ENCODE measurements at regions not wholly inside any gene's neighbourhood (a gene's known extent, or its start where the extent isn't known, plus 50 kb on each side); places are given as distances from the start of the nearest gene placed in this dataset.

DNA sequence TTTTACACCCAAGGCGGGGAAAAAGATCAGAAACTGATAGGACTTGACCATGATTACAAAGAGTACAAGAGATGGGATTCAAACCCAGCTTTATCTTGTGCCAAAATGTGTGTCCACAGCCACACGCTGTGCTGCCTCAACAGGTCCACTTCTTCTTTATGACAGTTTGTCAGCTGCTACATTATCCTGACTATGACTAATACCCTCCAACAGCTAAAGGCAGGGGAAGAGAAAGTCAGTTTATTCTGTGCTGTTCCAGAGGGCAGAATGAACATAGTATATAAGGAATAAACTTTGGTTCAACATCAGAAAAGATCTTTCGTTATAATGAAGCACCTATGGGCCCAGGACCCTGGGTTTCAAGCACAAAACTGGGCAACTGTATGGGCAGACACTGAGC is 668.2 kb upstream of the TENM4 start:
- intact Hi-C loops (cut with DNase I) = no loop called here
- Histone ChIP-seq H3K9ac (ENCODE audit: low read length in 3 of 3) (no peak overlapping the region), H3K9me3 (ENCODE audit: control insufficient read depth in 2 of 3, insufficient read depth in 1 of 3, low read length in 3 of 3) (no peaks in the 10 kb centered on the region), H3K27me3 (ENCODE audit: control insufficient read depth, insufficient read depth, low read length) (no peaks in the 10 kb centered on the region), H3K36me3 (ENCODE audit: control insufficient read depth in 2 of 3, insufficient read depth in 3 of 3, low read length in 3 of 3) (no peaks in the 10 kb centered on the region), H3K27ac (ENCODE audit: low read depth in 2 of 2, low read length in 2 of 2) (no peak overlapping the region), H3K4me1 (ENCODE audit: control insufficient read depth in 2 of 3, insufficient read depth in 2 of 3, low read depth in 1 of 3, low read length in 3 of 3) (peaks cover 0 to 3% (median 2%) of the 10 kb centered on the region in 3 donors), H3K4me3 (ENCODE audit: low read length in 3 of 3) (no peak overlapping the region)
- FAIRE-seq (no peak), DNase-seq (no peak)
- TF ChIP-seq, protein P1, sequence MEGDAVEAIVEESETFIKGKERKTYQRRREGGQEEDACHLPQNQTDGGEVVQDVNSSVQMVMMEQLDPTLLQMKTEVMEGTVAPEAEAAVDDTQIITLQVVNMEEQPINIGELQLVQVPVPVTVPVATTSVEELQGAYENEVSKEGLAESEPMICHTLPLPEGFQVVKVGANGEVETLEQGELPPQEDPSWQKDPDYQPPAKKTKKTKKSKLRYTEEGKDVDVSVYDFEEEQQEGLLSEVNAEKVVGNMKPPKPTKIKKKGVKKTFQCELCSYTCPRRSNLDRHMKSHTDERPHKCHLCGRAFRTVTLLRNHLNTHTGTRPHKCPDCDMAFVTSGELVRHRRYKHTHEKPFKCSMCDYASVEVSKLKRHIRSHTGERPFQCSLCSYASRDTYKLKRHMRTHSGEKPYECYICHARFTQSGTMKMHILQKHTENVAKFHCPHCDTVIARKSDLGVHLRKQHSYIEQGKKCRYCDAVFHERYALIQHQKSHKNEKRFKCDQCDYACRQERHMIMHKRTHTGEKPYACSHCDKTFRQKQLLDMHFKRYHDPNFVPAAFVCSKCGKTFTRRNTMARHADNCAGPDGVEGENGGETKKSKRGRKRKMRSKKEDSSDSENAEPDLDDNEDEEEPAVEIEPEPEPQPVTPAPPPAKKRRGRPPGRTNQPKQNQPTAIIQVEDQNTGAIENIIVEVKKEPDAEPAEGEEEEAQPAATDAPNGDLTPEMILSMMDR (IDR thresholded peaks at IDR 0.05; ENCODE audit: borderline replicate concordance, extremely low read depth, insufficient read depth) = no peak

DNA sequence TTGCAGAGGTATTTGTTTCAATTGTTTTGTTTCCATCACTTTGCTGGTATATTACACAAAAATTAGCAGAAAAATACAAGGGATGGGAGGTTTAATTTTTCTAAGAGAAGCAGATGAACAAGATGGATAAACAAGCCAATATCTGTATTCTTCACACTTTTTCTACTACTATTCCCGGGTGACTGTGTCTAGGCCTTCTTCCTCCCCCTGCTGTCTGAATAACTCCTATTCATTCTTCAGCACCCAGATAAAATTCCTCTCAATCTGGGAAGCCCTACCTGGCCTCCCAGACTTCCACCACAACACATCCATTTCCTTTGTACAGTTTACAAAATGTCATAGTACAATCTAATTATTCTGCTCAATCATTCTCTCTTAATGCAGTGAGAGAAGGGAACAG is 666.6 kb upstream of the TENM4 start:
- H3K9me3 ChIP-seq (ENCODE audit: control insufficient read depth in 2 of 3, insufficient read depth in 1 of 3, low read length in 3 of 3) = no peaks in the 10 kb centered on the region
- H3K9ac ChIP-seq (ENCODE audit: low read length in 3 of 3) = no peak overlapping the region
- TF ChIP-seq, protein P1 (IDR thresholded peaks at IDR 0.05; ENCODE audit: borderline replicate concordance, extremely low read depth, insufficient read depth) = no peak
- no peaks in the 10 kb centered on the region for H3K36me3 ChIP-seq (ENCODE audit: control insufficient read depth in 2 of 3, insufficient read depth in 3 of 3, low read length in 3 of 3)
- H3K4me3 ChIP-seq (ENCODE audit: low read length in 3 of 3) = no peak overlapping the region
- no peak for FAIRE-seq
- no peaks in the 10 kb centered on the region for H3K27me3 ChIP-seq (ENCODE audit: control insufficient read depth, insufficient read depth, low read length)
- intact Hi-C loops (cut with DNase I) = no loop called here
- no peak for DNase-seq
- H3K27ac ChIP-seq (ENCODE audit: low read depth in 2 of 2, low read length in 2 of 2) = no peak overlapping the region
- peaks cover 0 to 3% (median 2%) of the 10 kb centered on the region in 3 donors for H3K4me1 ChIP-seq (ENCODE audit: control insufficient read depth in 2 of 3, insufficient read depth in 2 of 3, low read depth in 1 of 3, low read length in 3 of 3)

DNA sequence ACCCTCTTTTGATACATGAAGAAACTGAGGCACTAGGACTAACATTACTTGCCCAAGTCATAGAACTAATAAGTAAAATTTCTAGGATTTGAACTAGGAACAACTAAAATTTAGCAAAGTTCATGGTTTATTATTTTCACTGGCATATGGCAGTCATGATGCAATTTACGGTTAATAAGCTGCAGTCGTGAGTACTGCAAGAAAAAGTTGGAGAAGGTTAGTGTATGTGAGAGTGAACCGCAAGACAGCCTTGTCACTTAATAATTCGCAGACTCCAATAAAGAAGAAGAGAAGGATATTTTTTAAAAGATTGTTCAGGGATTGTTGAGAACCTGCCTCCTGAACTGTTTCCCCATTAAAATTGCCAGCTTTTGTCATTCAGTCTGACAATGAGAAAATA is 663.4 kb upstream of the TENM4 start:
- TF ChIP-seq, protein P1 (IDR thresholded peaks at IDR 0.05; ENCODE audit: borderline replicate concordance, extremely low read depth, insufficient read depth) = no peak
- Histone ChIP-seq H3K27me3 (ENCODE audit: control insufficient read depth, insufficient read depth, low read length) (no peaks in the 10 kb centered on the region), H3K9ac (ENCODE audit: low read length in 3 of 3) (no peak overlapping the region), H3K27ac (ENCODE audit: low read depth in 2 of 2, low read length in 2 of 2) (no peak overlapping the region), H3K4me1 (ENCODE audit: control insufficient read depth in 2 of 3, insufficient read depth in 2 of 3, low read depth in 1 of 3, low read length in 3 of 3) (peaks cover 0 to 3% (median 2%) of the 10 kb centered on the region in 3 donors), H3K4me3 (ENCODE audit: low read length in 3 of 3) (no peak overlapping the region), H3K36me3 (ENCODE audit: control insufficient read depth in 2 of 3, insufficient read depth in 3 of 3, low read length in 3 of 3) (no peaks in the 10 kb centered on the region), H3K9me3 (ENCODE audit: control insufficient read depth in 2 of 3, insufficient read depth in 1 of 3, low read length in 3 of 3) (no peaks in the 10 kb centered on the region)
- FAIRE-seq (no peak), DNase-seq (no peak)
- intact Hi-C loops (cut with DNase I) = no loop called here
